HL-60 (cell line): ENCODE measurements at regions not wholly inside any gene's neighbourhood (a gene's known extent, or its start where the extent isn't known, plus 50 kb on each side); places are given as distances from the start of the nearest gene placed in this dataset.

ENCODE experiments used
- DNase-seq, 2 experiments: peaks; one replicate each; pipeline ENCODE4 v3.0.0-alpha.2; 2010 to 2020; ENCODE audit warnings: low read depth in 1 of 2, low spot score in 1 of 2
- H3K27ac ChIP-seq: fragments of 250-450 bp; sonication (Bioruptor Pico); replicated peaks from 2 replicates; pipeline ENCODE4 v1.5.1; 2020; ENCODE audit warnings: mild to moderate bottlenecking, moderate library complexity
- H3K27me3 ChIP-seq: fragments of 250-450 bp; sonication (Bioruptor Pico); 2 replicates; pipeline ENCODE4 v1.5.1; 2021; ENCODE audit warnings: mild to moderate bottlenecking, moderate library complexity; ENCODE audit not compliant: insufficient read depth, poor library complexity, severe bottlenecking
- H3K4me3 ChIP-seq: replicated peaks from 2 replicates; pipeline ENCODE4 v1.5.1; 2011; ENCODE audit warnings: mild to moderate bottlenecking, control low read depth, low read length; ENCODE audit not compliant: insufficient read depth
- GABPA ChIP-seq: IDR thresholded peaks from 2 replicates; pipeline ENCODE4 v1.6.1; 2012; ENCODE audit warnings: low read depth
- POLR2AphosphoS5 ChIP-seq: IDR thresholded peaks from 2 replicates; pipeline ENCODE4 v1.6.1; 2012; ENCODE audit warnings: low read depth
- REST ChIP-seq: IDR thresholded peaks from 2 replicates; pipeline ENCODE4 v1.6.1; 2012; ENCODE audit warnings: low read depth; ENCODE audit not compliant: insufficient replicate concordance
- SPI1 ChIP-seq: IDR thresholded peaks from 2 replicates; pipeline ENCODE4 v1.6.1; 2012; ENCODE audit warnings: low read depth, mild to moderate bottlenecking, borderline replicate concordance
- TF ChIP-seq, protein P1 (sequence below): IDR thresholded peaks from one replicate; pipeline ENCODE4 v1.5.1; 2011; ENCODE audit warnings: low read length, control low read depth, inconsistent platforms; ENCODE audit not compliant: insufficient read depth

DNA sequence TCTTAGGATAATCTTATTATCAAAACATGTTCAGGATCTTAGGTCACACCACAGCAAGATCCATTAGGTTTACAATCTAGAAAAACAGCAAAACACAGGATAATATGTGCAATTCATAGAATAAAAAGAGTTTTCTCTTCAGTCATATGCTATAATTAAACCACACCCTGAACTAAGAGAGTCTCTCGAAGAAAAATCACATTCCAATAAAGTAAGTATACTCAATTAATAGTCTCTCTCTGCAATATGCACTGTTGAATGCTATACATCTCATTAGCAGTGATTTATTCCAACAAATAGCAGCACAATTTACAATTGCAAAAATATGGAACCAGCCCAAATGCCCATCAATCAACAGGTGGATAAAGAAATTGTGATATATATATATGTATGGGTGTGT lies 383.7 kb downstream of the PPP3CA start:
- DNase-seq: no peak
- no peak overlapping the region for H3K4me3 ChIP-seq
- H3K27me3 ChIP-seq: no peaks in the 10 kb centered on the region
- TF ChIP-seq POLR2AphosphoS5: no peak
- TF ChIP-seq GABPA: no peak
- TF ChIP-seq SPI1: no peak
- TF ChIP-seq REST: no peak
- TF ChIP-seq, protein P1, sequence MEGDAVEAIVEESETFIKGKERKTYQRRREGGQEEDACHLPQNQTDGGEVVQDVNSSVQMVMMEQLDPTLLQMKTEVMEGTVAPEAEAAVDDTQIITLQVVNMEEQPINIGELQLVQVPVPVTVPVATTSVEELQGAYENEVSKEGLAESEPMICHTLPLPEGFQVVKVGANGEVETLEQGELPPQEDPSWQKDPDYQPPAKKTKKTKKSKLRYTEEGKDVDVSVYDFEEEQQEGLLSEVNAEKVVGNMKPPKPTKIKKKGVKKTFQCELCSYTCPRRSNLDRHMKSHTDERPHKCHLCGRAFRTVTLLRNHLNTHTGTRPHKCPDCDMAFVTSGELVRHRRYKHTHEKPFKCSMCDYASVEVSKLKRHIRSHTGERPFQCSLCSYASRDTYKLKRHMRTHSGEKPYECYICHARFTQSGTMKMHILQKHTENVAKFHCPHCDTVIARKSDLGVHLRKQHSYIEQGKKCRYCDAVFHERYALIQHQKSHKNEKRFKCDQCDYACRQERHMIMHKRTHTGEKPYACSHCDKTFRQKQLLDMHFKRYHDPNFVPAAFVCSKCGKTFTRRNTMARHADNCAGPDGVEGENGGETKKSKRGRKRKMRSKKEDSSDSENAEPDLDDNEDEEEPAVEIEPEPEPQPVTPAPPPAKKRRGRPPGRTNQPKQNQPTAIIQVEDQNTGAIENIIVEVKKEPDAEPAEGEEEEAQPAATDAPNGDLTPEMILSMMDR: no peak
- H3K27ac ChIP-seq: no peak overlapping the region

- no peak for TF ChIP-seq SPI1
- TF ChIP-seq, protein P1: no peak
- Histone ChIP-seq H3K27ac (no peak overlapping the region), H3K4me3 (no peak overlapping the region), H3K27me3 (no peaks in the 10 kb centered on the region)
- no peak for DNase-seq
These were observed 384.6 kb downstream of the PPP3CA start for GRCh38 chr4:100962698-100963097.

DNA sequence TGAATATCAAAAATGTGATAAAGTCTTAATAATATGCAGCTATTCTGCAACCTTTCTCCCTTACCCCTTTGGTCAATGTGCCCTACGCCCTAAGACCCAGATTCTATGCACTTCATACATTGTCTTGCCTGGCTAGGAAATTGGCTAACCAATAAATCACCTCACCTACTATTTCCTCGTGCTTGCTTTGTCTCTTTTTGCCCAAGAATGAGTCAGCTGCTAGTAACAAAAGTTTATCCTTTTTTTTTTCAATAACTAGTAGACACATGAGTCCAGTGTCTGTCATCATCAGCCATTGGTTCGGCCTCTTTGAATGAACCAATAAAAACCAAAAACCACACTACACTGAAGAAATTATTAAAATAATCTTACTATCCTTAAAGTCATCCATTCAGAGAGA lies 387.1 kb downstream of the PPP3CA start:
- Histone ChIP-seq H3K27ac (no peak overlapping the region), H3K27me3 (no peaks in the 10 kb centered on the region), H3K4me3 (no peak overlapping the region)
- TF ChIP-seq SPI1: no peak
- TF ChIP-seq REST: no peak
- TF ChIP-seq GABPA: no peak
- TF ChIP-seq, protein P1: no peak
- no peak for TF ChIP-seq POLR2AphosphoS5
- no peak for DNase-seq

- no peak for DNase-seq
- TF ChIP-seq REST (no peak), POLR2AphosphoS5 (no peak), SPI1 (no peak), GABPA (no peak)
- TF ChIP-seq, protein P1: no peak
- H3K27me3 ChIP-seq: no peaks in the 10 kb centered on the region
- H3K4me3 ChIP-seq: no peak overlapping the region
- no peak overlapping the region for H3K27ac ChIP-seq
These were observed 393.3 kb downstream of the PPP3CA start for GRCh38 chr4:100954046-100954445.
